HG03039 (cell line): ENCODE measurements at regions not wholly inside any gene's neighbourhood (a gene's known extent, or its start where the extent isn't known, plus 50 kb on each side); places are given as distances from the start of the nearest gene placed in this dataset.

ENCODE experiments used
- ATAC-seq: cut with Tn5 transposase; IDR thresholded peaks from one replicate; pipeline ENCODE4 v1.9.1; 2021; ENCODE audit warnings: mild to moderate bottlenecking, moderate library complexity; ENCODE audit not compliant: unreplicated experiment

DNA sequence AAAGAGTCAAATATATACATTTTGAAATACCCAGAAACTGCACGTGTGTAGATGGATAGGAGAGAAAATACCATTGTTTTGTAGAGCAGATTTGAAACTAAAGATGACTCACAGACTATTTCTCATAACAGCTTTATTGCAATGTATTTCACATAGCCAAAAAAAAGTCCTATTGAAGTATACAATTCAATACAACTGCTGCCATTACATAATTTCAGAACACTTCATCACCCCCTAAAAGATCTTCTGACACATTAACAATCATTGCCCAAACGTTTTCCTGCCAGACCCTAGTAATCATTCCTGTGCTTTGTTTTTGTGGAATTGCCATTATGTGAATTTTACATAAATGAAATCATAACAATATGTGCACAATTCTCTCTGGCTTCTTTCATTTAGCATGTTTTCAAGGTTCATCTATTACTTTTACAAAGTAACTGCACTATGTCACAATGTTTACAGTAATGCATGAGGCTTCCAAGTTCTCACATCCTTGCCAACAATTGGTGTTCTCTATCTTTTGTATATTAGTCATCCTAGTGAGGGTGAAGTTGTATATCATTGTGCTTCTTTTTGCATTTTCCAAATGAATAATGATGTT lies 378.6 kb upstream of the CWC22 start:
- ATAC-seq = no peak

GRCh38 chr2:180376066-180376465 lies 369.0 kb upstream of the CWC22 start:
- ATAC-seq = no peak

- no peak for ATAC-seq
Measured at GRCh38 chr2:180374502-180375281, 367.6 kb upstream of the CWC22 start.

DNA sequence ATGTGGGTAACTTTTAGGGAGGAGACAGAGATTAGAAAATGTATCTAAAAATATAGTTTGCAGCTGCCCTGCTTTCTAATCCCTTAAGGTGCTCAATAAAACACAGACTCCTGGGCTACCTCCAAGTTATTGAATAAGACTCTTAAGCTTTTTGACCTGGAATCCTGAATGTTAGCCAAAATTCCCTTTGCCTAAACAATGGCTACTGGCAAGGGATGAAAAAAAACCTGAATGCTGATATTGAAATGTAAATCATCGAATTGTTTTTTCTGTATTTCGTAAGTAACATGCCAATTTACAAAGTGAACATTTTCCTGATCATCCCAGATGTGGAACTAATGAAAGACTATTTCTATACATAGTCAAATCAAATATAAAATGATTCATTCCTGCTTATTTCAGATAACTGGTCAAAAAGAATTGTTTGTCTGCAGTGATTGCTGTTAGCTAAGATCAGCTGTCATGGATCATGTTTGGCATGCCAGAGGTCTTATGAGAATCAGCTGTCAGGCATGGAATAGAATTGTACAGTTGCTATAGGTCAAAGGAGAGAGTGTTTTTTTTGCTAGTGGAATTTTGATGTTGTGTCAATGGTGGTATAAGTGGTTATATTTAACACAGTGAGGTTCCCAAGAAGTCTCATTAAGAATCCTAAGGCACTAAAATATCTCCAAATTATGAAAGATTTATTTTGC lies 363.6 kb upstream of the CWC22 start:
- ATAC-seq = no peak

DNA sequence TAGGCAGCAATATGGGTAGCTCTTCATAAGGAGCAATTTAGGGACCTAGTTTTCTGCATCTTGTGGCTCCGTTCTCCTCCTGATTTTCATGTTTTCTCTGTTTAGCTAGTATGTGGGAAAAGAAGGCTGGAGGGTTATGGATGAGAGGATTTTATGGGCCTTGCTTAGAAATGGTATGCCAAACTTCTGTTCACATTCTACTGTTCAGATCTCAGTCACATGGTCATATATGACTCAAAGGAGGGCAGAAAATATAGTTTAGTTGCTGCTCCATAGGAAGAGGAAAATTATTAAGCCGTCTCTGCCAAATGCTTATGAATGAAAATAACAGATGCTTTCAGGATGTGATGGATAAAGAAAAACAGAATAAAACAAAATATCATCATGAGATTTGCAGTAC lies 361.8 kb upstream of the CWC22 start:
- ATAC-seq = no peak

DNA sequence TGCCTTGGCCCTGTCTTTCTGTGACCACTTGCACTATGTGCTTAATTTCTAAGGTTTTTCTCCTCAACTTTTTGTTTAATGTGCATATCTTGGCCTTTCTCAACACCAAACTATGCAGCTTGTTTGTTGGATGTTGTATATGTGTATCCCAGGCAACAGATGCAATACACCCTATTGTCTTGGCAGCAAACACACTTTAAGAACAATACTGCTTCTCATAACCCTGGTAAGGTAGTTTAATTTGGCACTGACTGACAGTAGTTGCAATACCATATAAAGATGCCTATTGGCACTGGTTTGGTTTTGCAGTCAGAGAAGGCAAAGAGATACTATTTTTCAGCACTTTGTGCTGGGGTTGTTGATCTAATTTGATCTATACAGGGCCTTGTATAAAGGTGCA lies 360.7 kb upstream of the CWC22 start:
- no peak for ATAC-seq

DNA sequence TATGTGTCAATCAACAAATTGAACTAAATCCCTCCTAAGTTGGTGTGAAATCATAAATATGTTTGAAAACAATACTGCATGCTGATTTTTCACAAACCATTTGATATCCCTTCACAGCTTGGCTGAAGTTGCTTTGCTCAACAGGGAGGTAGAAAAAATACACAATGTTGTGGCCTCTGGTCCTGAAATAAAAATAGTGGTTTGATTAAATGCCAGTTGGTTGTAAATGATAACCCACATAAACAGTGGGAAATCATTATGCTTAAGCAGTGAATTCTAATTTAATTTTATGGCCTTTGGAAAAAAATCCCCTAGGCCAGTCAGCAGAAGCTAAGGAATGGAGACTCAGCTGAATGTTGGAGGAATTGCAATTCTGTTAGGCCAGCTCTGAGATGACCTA lies 359.4 kb upstream of the CWC22 start:
- no peak for ATAC-seq

- no peak for ATAC-seq
Measured at GRCh38 chr2:180364719-180365118, 357.6 kb upstream of the CWC22 start.

DNA sequence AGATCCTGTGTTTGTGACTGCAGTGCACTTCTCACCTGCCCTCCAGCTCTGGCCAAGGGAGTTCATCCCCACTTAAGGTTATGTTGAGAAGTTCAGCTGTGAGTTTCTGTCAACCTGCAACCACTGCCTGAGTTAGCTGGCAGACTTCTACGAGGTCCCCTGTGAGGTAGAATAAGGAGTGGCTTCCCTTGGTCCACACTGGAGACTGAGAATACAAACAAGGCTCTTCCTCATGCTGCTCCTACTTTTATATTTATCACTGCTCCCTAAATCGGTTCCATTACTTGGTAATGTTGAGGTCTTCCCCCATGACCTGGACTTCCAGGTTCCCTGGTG lies 353.2 kb upstream of the CWC22 start:
- ATAC-seq = peak; percentile 34

- ATAC-seq = peak; percentile 95
Measured at GRCh38 chr2:180359522-180360282, 352.6 kb upstream of the CWC22 start.

GRCh38 chr2:180358458-180358857 lies 351.4 kb upstream of the CWC22 start:
- ATAC-seq = no peak

DNA sequence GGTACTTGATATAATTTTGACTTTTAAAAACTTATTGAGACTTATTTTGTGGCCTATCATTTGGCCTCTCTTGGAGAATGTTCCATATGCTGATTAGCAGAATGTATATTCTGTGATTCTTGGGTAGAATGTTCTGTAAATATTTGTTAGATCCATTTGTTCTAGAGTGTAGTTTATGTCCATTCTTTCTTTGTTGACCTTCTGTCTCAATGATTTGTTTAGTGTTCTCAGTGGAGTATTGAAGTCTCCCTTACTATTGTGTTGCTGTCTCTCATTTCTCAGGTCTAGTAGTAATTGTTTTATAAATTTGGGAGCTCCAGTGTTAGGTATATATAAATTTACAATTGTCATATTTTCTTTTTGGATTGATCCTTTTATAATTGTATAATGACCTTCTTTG lies 349.6 kb upstream of the CWC22 start:
- no peak for ATAC-seq

- ATAC-seq = no peak
Measured at GRCh38 chr2:180352620-180353019, 345.5 kb upstream of the CWC22 start.

DNA sequence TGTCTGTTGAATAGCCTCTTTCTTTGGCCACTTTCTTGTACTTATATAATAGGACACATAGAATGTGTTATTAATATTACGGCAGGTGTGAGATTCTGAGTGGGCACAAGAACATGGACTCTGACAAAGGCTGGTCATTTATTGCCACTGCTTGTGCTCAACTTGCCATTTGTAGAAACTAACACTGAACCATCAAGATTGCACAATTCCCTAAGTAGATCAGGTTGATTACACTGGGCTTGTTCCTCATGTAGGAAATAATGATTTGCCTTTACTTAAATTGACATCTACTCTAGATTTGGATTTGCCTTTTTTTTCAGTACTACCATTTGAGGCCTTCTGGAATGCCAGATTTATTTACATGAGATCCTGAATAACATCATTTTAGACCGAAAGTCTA lies 342.7 kb upstream of the CWC22 start:
- no peak for ATAC-seq

- ATAC-seq = no peak
Measured at GRCh38 chr2:180343528-180344345, 336.6 kb upstream of the CWC22 start.

DNA sequence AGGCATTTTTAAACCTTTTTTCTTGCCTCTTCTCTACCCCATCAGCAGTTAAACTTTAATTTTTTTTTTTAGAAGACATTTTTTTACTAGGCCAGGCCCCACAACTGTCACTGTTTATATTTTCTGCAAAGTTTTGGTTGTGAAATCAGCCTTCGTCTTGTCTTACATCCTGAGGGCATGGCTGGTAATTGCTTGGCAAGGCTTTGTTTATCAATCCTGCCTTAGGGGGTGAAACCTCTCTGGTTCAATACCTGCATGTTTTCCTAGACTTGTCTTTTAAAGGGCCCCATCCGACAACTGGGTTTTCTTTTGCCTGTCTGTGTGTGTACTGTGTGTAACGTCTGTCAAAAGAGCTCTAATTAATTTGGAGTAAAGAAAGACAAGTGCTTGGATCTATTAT lies 330.0 kb upstream of the CWC22 start:
- no peak for ATAC-seq

DNA sequence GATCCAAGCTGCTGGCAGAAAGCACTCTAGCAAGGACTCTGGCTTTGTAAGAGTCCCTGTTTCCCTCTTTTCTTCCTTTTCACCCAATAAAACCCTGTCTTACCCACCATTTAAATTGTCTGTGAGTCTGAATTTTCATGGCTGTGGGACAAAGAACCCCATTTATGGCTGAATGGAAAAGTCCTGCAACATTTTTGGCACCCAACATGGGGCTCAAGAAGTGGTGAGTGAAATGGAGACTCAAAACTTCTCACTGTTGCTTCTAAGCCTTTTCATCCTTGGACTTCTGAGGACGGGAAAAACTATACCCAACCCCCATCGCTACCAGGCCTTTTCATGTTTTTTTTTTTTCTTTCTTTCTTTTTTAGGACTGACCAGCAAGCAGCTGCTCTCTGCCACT lies 329.5 kb upstream of the CWC22 start:
- no peak for ATAC-seq

DNA sequence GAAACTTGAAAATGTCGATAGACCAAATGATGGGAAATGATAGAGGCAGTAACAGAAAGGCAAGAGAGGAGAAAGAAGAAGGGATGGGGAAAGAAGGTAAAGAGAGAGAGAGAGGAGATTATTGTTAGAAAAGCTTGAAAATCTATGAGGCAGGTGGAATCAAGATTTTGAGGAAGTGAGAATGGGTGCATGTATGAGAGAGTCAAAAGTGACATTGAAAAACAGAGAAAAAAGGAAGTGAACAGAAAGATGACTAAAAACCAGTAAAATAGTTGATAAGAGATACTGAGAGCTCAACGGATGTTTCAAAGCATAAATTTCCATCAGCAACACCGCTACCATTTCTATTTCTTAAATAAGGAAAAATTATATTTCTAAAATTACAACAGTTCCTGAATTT lies 327.4 kb upstream of the CWC22 start:
- peak; percentile 100 for ATAC-seq

DNA sequence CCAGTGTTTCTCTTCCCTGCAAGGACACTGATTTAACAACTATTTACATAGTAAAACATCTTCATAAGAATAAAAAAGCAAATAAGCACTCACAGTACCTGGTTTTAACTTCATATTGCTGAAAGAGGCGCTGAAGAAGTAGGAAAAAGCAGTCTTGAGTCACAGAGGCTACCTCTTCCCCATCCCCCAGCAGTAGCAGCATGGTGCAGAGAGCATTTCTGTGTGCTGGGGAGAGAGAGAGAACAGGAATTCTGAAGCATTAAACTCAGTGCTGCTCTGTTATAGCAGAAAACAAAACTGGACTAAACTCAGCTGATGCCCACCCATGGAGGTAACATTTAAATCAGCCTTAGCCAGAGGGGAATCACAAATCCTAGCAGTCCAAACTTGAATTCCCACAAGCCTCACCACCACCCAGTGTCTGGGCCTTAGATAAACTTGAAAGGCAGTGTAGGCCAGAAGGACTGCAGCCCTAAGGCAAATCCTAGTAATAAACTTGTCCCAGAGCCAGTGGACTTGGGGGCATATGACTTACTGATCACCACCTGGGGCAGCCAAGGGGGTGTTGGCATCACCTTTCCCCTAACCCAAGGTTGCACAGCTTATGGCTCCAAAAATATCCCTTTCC lies 321.8 kb upstream of the CWC22 start:
- ATAC-seq = no peak

GRCh38 chr2:180327185-180327584 lies 320.1 kb upstream of the CWC22 start:
- no peak for ATAC-seq
